GM19239 (cell line): ENCODE measurements at regions not wholly inside any gene's neighbourhood (a gene's known extent, or its start where the extent isn't known, plus 50 kb on each side); places are given as distances from the start of the nearest gene placed in this dataset.

Experiments used
- DNase-seq: peaks from one replicate; pipeline ENCODE4 v3.0.0; 2011; ENCODE audit warnings: low spot score; ENCODE audit not compliant: insufficient read length
- FAIRE-seq: peaks from 2 replicates; lab custom pipeline; 2011; peaks lifted over from hg19 to GRCh38; lab: Jason Lieb, UNC

DNA sequence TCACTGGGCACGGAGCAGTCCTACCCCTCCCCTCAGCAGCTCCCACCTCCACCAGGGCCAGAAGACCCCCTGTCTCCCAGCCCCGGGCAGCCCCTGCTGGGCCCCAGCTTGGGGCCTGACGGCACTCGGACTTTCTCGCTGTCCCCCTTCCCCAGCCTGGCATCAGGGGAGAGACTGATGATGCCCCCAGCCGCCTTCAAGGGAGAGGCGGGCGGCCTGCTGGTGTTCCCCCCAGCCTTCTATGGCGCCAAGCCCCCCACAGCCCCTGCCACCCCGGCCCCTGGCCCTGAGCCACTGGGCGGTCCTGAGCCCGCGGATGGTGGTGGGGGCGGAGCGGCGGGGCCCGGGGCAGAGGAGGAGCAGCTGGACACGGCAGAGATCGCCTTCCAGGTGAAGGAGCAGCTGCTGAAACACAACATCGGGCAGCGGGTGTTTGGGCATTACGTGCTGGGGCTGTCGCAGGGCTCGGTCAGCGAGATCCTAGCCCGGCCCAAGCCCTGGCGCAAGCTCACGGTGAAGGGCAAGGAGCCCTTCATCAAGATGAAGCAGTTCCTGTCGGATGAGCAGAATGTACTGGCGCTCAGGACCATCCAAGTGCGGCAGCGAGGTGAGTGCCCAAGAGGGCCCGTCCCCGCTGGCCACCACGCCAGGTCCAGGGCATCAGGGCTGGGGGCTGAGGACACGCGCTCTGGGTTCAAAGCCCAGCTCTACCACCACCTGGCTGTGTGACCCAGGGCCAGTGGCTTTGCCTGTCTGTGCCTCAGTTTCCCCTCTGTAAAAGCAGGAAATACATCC, 58.6 kb downstream of the PHETA1 start:
- DNase-seq: no peak

DNA sequence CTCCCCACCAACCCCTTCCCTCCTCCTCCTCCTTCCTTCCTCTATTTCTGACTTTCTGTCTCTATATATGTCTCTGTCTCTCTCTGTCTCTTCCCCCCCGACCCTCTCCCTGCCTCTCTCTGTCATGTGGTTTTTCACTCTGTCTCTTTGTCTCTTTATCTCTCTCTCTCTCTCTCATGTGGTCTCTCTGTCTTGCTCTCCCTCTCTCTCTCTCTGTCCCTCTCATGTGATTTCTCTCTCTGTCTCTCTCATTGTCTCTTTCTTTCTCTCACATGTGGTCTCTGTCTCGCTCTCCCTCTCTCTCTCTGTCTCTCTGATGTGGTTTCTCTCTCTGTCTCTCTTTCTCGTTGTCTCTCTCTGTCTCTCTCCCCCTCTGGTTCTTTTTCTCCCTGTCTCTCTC, 59.3 kb downstream of the PHETA1 start:
- no peak for DNase-seq
- FAIRE-seq: no peak

More for the DNA sequence above, 58.6 kb downstream of the PHETA1 start:
- FAIRE-seq: no peak

DNA sequence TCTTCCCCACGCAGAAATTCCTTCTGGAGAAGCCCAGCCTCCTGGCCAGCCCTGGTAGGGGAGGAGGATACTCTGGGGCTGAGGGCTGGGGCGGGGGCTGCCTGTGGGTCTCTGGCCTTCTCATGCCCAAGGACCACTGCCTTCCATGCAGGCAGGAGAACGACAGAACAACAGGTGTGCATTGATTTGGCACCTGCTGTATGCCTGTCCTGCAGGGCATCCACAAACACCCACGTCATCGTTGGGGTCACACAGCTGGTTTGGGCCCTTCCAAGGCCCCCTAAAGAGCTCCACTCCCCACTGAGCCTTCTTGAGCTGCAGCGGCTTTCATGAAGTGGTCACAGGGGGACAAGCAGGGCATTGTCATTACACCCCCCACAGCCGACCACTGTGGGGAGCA, 60.4 kb downstream of the PHETA1 start:
- FAIRE-seq: no peak
- DNase-seq: no peak

DNA sequence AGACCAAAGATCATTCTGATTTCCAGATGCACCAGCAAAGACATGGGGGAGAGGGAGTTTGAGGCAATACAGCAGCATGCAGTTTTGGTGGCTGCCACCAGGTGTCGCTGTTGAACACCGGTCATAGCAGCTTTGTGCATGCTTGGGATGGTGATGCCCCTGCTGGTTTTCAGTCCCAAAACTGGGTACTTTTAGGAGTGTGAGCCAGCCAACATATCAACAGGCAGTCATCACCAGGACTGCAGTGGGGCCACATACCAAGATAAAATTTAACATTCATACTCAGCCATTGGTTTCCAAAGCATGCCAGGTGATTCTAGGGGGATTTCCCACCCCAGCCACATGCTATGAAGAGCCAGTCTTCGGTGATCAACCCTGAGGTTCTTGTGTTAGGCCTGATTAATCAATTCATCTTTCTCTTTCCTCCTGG, 64.2 kb downstream of the PHETA1 start:
- FAIRE-seq (no peak), DNase-seq (no peak)

DNA sequence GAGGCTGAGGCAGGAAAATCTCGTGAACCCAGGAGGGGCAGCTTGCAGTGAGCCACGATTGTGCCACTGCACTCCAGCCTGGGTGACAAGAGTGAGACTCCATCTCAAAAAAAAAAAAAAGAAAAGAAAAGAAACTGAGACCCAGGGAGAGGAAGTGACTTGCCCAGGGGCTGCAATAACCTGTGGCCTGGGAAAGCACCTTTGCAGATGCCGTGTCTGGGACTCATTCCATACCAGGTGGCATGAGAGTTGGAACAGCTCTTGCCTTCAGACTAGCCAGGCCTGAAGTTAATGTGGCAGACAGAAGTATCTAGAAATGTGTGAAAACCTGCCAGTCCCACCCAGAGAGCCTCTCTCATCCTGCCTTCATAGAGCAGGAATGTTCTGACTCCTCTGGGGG, 65.4 kb downstream of the PHETA1 start:
- DNase-seq (no peak), FAIRE-seq (no peak)

DNA sequence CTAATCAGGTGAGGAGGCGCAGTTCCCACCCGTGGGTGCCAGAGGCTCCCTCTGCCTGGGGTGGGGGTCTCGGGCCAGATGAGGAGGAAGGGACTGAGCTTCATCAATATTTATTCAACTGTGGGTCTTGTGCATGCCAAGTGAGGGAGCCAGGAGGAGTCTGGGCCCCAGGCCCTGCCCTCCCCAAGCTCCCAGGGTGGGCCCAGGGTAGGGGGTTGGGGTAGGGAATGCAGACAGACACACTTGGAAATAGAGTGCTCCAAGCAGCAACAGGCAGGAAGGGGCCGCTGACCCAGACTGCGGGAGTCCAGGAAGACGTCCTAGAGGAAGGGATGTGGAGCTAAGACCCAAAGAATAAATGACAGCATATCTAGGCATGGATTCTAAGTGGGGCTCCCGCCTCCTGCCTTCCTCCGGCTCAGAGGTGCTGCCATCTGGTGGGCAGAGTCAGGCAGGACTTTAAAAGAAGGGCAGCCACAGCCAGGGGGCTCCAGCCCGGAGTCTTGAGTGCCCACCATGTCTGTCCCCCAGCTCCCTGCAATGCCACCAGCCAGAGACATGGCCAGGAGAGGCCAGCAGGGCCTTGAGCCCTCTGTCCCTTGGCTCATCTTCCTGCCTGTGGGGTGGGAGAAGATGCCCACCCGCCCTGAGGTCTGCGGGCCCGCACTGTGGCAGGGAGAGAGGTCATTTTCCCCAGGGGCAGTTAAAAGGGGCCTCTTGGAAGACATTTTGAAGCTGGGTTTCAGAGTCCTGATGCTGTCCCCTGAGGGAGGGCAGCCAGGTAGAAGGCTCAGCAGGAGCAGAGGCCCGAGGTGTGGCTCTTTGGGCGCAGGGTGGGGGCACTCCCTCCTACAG, 70.1 kb downstream of the PHETA1 start:
- FAIRE-seq: peak; percentile 45
- peak; percentile 63 for DNase-seq

DNA sequence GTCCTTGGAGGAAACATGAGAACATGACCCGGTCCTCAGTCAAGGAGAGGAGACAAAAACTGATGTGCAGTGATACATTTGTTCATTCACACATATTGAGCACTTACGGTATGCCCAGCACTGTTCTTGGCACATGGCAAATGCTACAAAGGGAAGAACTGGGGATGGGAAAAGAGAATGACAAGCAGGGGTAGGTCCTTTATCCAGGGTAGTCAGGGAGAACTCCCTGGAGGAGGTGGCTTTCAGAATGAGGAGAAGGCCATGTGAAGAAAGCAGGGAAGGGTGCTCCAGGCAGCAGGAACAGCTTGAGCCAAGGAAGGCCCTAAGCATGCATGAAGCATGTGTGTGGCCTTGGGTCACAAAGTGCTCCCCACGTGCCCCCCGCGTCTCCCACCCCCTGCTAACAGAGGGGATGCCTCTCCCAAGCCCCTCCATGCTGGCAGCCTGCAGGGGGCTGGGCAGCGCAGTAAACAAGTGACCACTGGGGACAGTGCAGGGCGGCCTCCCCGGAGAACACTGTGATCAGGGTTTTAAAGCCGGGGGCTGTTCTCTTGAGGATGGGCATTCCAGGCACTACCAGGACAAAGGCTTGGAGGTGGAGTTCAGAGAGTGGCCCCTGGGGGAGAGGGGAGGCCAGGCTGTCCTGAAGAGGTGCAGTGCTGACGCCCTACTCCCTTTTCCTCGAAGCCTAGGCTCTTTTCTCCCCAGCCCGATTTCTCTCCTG, 71.0 kb downstream of the PHETA1 start:
- DNase-seq (no peak), FAIRE-seq (no peak)

DNA sequence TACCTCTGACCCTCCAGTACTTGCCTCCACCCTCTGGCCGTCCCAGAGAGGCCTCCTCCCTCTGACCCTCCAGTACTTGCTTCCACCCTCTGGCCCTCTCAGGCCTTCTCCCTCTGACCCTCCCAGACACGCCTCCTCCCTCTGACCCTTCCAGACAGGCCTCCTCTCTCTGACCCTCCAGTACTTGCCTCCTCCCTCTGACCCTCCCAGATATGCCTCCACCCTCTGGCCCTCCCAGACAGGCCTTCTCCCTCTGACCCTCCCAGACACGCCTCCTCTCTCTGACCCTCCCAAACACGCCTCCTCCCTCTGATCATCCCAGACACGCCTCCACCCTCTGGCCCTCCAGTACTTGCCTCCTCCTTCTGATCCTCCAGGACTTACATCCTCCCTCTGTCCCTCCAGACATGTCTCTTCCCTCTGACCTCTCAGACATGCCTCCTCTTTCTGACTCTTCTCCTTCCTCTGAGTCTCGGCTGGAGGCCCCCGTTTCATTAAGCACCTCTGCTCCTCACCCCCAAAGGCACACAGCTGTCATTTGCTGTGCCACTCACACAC, 71.9 kb downstream of the PHETA1 start:
- DNase-seq (no peak), FAIRE-seq (no peak)

DNA sequence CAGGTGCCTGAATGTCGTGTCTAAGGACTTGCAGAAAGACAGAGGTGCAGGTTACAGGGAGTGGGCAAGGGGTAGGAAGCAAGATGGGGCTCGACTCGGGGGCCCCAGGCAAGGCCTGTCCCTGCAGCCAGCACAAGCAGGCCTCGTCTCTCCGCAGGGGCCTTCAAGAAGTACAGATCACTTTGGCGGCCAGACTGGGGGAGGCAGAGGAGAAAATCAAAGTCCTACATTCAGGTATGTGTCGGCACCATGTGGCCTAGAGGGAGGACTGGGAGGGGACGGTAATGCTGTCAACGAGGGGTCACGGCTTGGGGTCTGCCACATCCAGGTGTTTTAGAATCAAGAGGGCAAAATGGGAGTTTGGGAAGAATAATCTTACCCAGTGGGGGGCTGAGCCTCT, 73.7 kb downstream of the PHETA1 start:
- DNase-seq (no peak), FAIRE-seq (no peak)

DNA sequence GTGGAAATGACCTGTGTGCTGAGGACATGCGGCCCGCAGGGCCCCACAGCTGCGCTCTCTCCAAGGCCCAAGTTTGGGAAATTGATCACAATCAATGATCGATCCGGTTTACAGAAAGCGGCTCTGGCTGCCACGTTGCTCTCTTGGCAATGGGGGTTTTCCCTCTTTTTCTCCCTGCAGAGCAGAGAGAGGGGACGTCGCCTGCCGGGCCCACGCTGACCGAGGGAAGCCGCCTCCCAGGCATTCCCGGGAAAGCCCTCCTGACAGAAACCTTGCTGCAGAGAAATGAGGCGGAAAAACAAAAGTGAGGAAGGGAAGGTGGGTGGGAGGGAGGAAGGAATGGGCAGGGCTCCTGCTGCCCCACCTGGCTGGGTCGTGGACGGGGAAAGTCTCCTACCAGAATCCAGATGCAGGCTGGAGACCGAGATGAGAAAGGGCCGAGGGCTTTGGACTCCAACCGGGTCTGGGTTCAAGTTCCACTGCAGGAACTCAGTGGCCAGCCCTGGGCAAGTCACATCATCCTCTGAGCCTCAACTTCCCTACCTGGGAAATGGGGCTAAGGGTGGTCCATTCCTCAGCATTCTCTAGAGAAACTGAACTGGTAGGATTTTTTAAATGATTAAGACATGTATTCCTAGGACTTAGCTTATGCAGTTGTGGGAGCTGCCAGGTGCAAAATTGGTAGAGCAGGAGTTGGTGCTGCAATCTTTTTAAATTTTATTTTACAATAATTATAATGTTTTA, 75.5 kb downstream of the PHETA1 start:
- DNase-seq (no peak), FAIRE-seq (no peak)

DNA sequence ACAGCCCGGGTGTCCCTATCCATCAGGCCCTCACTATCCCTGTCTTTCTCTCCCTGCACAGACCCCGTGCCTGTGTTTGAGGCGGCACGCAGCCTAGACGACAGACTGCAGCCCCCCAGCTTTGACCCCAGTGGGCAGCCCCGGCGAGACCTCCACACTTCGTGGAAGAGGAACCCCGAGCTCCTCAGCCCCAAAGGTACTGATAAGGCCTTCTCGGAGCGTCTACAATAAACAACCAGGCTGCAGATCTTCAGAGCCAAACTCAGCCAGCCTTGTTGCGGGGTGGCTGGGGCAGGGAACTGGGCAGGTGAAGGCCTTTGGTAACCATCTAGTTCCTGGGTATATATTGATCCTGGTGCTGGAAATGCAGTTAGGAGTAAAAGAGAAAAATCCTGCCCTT, 77.5 kb downstream of the PHETA1 start:
- FAIRE-seq: no peak
- no peak for DNase-seq

DNA sequence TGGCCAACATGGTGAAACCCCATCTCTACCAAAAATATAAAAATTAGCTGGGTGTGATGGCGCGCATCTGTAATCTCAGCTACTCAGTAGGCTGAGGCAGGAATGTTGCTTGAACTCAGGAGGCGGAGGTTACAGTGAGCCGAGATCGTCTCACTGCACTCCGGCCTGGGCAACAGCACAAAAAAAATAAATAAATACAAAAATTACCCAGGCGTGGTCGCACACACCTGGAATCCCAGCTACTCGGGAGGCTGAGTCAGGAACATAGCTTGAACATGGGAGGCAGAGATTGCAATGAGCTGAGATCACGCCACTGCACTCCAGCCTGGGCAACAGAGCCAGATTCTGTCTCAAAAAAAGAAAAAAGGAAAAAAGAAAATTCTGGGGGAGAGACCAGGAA, 80.1 kb downstream of the PHETA1 start:
- DNase-seq (no peak), FAIRE-seq (no peak)

DNA sequence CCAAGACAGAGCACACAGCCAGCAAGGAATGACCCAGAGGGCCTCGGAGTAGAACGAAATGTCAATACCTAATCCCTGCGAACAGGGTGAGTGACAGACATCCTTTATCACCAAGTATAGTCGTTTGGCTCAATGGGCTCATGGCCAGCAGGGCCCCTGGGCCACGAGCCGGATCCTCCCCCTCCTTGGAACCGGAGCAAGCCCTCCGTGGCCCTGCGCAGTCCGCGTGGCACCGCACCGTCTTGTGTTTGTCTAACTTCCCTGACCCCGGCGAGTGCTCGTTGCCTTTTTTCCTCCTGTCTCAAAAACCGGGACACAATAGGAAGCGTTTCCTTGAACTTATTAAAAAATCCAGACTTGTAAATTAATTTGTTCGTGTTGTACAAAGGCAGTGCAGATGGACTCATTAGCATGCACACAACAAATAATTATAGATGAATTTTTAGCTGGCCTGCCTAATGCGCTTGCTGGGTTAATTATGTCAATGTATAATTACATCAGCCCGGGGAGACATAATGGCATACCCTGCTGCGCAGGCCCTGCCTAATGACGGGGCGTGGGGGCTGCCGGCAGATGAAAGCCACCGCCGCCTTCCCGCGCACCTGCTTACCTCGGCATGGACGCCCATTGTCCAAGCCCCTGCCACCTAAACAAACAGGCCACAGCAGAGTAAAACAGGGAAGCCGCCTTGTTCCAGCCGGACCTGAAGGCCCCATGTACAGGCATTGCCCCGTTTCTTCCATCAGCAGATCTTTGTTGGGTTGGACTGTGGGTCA, 81.6 kb downstream of the PHETA1 start:
- no peak for DNase-seq
- FAIRE-seq: no peak

DNA sequence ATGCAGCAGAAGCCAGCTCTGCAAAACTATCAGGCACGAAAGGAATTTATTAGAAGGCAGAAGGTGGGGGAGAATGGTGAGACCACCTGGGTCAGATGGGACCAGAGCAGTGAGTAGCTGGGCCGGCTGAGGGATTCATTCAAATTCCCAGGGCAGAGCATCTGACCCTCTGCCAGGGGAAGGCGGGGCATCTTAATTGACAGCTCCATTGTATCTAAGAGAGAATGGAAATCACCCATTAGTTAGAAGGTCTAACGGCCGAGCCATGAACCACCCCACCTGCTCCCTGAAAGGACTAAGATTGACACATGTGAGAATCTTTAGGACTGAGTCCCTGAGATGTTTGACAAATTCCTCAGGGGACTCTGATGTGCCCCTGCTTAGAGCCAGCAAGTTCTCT, 83.7 kb downstream of the PHETA1 start:
- no peak for FAIRE-seq
- DNase-seq: no peak

DNA sequence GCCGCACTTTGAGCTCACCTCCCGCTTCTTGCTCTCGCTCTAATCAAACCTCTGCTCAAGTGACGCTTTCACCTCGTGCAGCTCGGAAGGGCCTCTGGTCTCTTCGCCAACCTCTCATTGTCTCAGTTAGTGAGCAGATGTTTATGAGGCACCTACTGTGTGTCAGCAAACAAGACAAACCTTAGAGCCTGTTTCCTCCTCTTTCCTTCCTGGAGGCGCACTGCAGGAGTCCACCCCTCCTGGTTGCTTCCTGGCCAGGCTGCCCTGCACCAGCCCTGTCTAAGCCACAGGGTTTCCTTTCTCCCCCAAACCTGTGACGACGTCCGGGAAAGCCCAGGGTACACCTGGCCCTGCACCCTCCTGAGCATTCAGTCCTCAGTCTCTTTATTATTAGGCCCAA, 84.2 kb downstream of the PHETA1 start:
- DNase-seq (no peak), FAIRE-seq (no peak)

DNA sequence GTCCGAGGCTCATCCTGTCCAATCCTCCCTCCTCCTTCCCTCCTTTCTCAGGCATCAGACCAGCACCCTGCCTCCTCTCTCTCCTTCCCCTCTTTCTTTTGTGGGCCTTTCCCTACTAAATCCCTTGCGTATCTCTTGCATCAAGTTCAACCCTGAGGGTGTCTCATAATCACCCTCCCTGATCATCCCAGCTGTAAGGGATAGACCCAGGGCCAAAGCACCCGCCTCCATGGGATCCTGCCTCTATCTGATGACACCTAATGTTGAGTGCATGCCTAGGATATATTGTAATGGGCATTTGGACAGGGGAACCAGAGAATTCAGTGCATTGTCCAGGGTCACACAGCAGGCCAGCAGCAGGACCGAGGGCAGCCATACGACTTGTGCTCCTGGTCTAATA, 84.9 kb downstream of the PHETA1 start:
- FAIRE-seq (no peak), DNase-seq (no peak)

DNA sequence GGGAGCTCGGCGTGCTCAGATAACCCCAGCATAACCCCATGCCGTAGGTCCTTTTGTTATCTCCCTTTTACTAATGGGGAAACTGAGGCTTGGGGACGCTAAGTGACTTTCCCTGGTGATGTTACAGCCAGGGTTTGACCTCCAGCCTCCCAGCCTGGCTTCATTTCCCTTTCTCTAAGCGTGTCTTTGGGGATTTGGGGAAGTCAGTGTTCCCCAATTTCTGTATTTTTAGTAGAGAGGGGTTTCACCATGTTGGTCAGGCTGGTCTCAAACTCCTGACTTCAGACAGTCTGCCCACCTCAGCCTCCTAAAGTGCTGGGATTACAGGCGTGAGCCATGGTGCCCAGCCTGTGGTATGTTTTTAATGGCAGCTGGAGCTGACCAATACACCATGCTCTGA, 85.4 kb downstream of the PHETA1 start:
- DNase-seq: no peak
- FAIRE-seq: no peak

DNA sequence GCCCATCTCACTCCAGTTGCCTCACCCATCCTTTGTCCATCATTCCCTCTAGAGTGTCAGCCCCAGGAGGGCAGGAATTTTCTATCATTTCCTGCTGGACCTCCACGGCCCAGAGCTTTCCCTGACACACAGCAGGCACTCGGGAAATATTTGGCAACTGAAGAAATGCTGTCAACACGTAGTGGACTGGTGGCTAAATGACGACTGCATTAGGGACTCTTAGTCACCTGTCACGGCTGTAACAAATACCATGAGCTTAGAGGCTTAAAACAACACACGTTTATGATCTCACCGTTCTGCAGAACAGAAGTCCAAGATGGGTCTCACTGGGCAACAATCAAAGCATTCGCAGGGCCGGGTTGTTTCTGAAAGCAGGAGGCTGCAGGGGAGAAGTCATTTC, 91.3 kb downstream of the PHETA1 start:
- no peak for FAIRE-seq
- DNase-seq: no peak

DNA sequence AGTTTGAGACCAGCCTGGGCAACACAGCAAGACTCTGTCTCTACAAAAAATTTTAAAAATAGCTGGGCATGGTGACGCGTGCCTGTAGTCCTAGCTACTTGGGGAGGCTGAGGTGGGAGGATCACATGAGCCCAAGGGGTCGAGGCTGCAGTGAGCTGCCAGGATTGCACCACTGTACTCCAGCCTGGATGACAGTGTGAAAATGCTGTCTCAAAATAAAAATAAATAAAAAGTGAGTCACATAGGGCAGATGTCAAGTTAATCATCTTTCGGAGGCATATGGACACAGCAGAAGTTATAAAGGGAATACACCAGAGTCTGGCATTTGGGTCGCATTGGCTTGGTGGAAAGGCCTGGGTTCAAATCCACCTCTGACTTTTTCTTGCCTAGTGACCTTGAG, 92.7 kb downstream of the PHETA1 start:
- FAIRE-seq: no peak
- no peak for DNase-seq
